RWPE1 (cell line): ENCODE measurements at regions not wholly inside any gene's neighbourhood (a gene's known extent, or its start where the extent isn't known, plus 50 kb on each side); places are given as distances from the start of the nearest gene placed in this dataset.
A peak's percentile ranks its signal among the peaks of the same experiment; 100 is the strongest.

Experiments
- CTCF ChIA-PET: fragments of 350-600 bp; sonication (Branson Sonifier 250); formaldehyde crosslinking; extraction: SDS; loops from one replicate; lab custom pipeline; 2021; lab: Yijun Ruan, JAX
- POLR2A ChIA-PET: fragments of 400-600 bp; formaldehyde crosslinking; extraction: SDS; loops from one replicate; lab custom pipeline; 2020; ENCODE audit warnings: antibody characterized with exemption; ENCODE audit not compliant: low non-redundant PET; lab: Yijun Ruan, JAX
- DNase-seq: peaks from one replicate; pipeline ENCODE4 v3.0.0; 2012; ENCODE audit warnings: low spot score
- H3K27ac ChIP-seq: fragments of 450-650 bp; 2 replicates; pipeline ENCODE4 v1.5.1; 2017
- TF ChIP-seq, protein P1 (sequence below): fragments of 450-650 bp; conservative IDR thresholded peaks from 2 replicates; pipeline ENCODE4 v1.5.1; 2017; ENCODE audit warnings: low read depth, mild to moderate bottlenecking

- TF ChIP-seq, protein P1, sequence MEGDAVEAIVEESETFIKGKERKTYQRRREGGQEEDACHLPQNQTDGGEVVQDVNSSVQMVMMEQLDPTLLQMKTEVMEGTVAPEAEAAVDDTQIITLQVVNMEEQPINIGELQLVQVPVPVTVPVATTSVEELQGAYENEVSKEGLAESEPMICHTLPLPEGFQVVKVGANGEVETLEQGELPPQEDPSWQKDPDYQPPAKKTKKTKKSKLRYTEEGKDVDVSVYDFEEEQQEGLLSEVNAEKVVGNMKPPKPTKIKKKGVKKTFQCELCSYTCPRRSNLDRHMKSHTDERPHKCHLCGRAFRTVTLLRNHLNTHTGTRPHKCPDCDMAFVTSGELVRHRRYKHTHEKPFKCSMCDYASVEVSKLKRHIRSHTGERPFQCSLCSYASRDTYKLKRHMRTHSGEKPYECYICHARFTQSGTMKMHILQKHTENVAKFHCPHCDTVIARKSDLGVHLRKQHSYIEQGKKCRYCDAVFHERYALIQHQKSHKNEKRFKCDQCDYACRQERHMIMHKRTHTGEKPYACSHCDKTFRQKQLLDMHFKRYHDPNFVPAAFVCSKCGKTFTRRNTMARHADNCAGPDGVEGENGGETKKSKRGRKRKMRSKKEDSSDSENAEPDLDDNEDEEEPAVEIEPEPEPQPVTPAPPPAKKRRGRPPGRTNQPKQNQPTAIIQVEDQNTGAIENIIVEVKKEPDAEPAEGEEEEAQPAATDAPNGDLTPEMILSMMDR, result no peak
- CTCF ChIA-PET, result no interaction called here
- DNase-seq, result peak; percentile 64
Measured at GRCh38 chr6:165059032-165059431, 250.4 kb downstream of the C6orf118 start.

DNA sequence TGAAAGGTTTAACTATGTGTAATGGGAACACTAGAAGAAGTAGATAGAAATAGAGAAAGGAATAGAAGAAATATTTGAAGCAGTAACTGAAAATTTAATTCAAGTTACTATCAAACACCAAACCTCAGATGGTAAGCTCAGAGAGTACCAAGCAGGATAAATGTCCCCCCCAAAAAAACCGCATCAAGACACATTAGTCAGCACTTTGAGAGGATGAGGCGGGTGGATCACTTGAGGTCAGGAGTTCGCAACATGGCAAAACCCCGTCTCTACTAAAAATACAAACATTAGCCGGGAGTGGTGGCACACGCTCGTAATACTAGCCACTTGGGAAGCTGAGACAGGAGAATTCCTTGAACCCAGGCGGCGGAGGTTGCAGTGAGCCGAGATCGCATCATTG, 253.1 kb downstream of the C6orf118 start:
- H3K27ac ChIP-seq, result no peak overlapping the region
- DNase-seq, result no peak
- TF ChIP-seq, protein P1, result no peak
- ChIA-PET CTCF (interaction anchor here (0.6 kb wide), 1 partner anchor 189 kb away, joined by 3 read pairs; no protein-coding TSS in a partner anchor), POLR2A (no interaction called here)

More at GRCh38 chr6:165059032-165059431, 250.4 kb downstream of the C6orf118 start:
- POLR2A ChIA-PET, result no interaction called here
- no peak overlapping the region for H3K27ac ChIP-seq

GRCh38 chr6:165055231-165055630, 254.2 kb downstream of the C6orf118 start:
- TF ChIP-seq, protein P1, result no peak
- no peak overlapping the region for H3K27ac ChIP-seq
- ChIA-PET POLR2A (no interaction called here), CTCF (interaction anchor here (1.0 kb wide), 1 partner anchor 175 kb away, joined by 5 read pairs; no protein-coding TSS in a partner anchor)
- peak; percentile 34 for DNase-seq

GRCh38 chr6:165052561-165053480, 256.6 kb downstream of the C6orf118 start:
- no peak overlapping the region for H3K27ac ChIP-seq
- CTCF ChIA-PET, result interaction anchor here (0.5 kb wide), 1 partner anchor 39 kb away, joined by 4 read pairs; no protein-coding TSS in a partner anchor
- TF ChIP-seq, protein P1, result no peak
- no peak for DNase-seq
- POLR2A ChIA-PET, result no interaction called here

- TF ChIP-seq, protein P1, result no peak; the same call in 1 of the 2 replicates
- POLR2A ChIA-PET, result no interaction called here
- DNase-seq, result peak; percentile 13
- CTCF ChIA-PET, result no interaction called here
- H3K27ac ChIP-seq, result no peak overlapping the region
Measured at GRCh38 chr6:165049362-165049761, 260.0 kb downstream of the C6orf118 start.

DNA sequence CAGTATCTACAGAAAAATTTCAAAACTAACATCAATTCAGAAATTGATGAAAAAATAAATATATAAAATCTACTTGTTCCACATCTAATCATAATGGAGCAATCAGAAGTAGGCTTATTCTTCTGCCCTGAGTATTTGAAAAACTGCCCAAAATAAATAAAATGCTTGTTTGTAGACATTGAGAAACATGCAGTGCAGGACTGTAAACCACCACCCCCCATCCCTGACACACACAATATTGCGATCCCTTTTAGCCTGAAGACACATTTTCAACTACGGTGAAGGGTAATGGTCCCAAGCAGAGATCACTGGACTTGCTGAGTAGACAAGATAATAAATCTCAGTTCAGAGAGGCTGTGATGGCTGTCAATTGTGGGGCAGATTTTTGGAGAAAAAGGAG, 261.5 kb downstream of the C6orf118 start:
- ChIA-PET CTCF (no interaction called here), POLR2A (no interaction called here)

More for the DNA sequence above, 261.5 kb downstream of the C6orf118 start:
- no peak overlapping the region for H3K27ac ChIP-seq
- TF ChIP-seq, protein P1, result no peak
- no peak for DNase-seq
